NCI-H748 (cell line): ENCODE measurements at regions not wholly inside any gene's neighbourhood (a gene's known extent, or its start where the extent isn't known, plus 50 kb on each side); places are given as distances from the start of the nearest gene placed in this dataset.
A peak's percentile ranks its signal among the peaks of the same experiment; 100 is the strongest.
"Not testable (repeated sequence)": the region's sequence is repeated elsewhere in the genome, so short reads cannot be mapped to it uniquely, and the experiment has no call there.

ENCODE experiments used
- DNase-seq: peaks from one replicate; lab custom pipeline; 2025; ENCODE audit not compliant: unreplicated experiment; lab: John Stamatoyannopoulos, UW

- no peak for DNase-seq
Measured at GRCh38 chr12:76653342-76653741, 93.8 kb upstream of the OSBPL8 start.

- DNase-seq: no peak
Measured at GRCh38 chr12:76664731-76665130, 99.2 kb upstream of the ZDHHC17 start.

GRCh38 chr12:76666290-76666835 is 97.6 kb upstream of the ZDHHC17 start:
- DNase-seq: peak; percentile 63

GRCh38 chr12:76669981-76670380 is 93.9 kb upstream of the ZDHHC17 start:
- no peak for DNase-seq

- DNase-seq: no peak
Measured at GRCh38 chr12:76670776-76671175, 93.1 kb upstream of the ZDHHC17 start.

- peak; percentile 9 for DNase-seq
Measured at GRCh38 chr12:76674669-76675315, 89.1 kb upstream of the ZDHHC17 start.

DNA sequence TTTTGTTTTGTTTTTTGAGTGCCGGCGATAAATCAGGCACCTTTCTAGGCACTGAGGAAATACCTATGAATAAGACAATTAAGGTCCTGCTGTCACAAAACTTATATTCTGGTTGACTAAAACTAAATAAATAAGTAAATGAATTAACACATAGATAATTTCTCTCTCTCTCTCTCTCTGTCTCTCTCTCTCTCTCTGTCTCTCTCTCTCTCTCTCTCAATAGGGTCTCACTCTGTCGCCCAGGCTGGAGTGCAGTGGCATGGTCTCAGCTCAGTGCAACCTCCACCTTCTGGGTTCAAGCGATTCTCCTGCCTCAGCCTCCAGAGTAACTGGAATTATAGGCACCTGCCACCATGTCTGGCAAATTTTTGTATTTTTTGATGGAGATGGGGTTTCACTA is 87.7 kb upstream of the ZDHHC17 start:
- not testable (repeated sequence) for DNase-seq

DNA sequence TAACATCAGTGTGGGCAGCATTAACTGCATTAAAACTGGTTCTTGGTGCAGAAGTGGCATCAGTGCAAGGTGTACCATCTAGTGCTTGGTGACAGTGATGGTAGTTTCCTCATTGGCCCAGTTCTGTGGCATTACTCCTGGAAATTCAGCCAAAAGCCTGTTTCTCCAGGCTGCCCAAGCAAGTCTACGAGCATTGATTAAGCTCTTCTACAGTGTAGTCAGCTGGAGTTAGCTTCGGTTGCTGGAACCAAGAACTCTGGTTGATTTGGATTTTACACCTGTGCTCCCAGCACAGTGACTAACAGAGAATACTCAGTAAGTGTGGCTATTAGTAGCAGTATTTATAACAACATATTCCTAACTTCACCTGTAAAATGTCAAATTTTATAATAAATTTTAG is 84.9 kb upstream of the ZDHHC17 start:
- DNase-seq: no peak

DNA sequence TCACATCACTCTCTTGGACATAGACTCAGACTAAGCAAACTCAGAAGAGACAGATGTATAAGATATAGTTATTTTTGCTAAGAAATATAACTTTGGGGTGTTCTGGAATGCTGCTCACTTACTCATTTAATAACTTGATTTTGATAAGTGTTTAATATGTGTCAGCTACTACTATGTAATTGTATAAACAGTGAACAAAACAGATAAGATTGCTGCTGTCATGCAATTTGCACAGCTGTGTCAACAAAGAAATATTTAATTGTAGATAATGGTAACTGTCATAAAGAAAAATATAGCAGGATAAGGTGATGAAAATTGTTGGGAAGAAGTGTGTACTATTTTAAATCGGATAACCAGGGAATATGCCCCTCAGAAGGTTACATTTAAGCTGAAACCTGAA is 84.1 kb upstream of the ZDHHC17 start:
- peak; percentile 36 for DNase-seq

DNA sequence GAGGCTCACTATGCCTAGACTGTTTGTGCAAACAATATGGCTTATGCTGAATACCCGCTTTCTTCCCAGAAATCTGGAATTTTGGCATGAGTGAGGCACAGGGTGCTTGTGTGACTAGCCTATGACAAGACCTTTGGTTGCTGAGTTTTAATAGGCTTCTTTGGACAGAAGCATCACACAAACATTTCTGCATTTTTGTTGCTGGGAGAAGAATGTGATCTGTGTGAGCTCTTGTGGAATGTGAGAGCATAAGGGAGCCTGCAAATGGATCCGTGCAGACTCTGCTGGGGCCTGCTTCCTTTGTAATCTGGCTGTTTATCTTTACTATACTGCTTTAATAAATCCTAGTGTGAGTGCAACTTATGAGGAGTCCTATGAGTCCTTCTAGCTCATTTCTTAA is 83.0 kb upstream of the ZDHHC17 start:
- no peak for DNase-seq

DNA sequence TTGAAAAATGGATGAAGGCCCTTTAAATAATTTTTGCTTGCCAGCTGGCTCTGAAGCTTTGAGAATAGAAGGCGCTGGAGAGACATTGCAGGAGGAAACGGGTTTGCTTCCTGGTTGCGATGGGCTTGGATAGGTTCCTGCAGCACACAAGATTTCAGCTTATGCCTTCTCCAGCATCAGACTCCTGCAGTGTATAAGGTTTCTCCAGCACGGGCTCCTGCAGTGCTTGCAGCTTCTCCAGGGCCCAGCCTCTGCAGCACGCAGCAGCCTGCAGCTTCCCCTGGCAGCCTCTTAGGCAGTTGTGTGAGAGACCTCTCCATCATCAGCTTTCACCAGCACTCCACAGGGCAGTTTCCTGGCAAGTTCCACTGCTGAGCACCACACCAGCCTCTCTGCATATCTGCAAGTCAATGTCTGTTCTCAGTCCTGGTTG is 78.7 kb upstream of the ZDHHC17 start:
- DNase-seq: no peak

DNA sequence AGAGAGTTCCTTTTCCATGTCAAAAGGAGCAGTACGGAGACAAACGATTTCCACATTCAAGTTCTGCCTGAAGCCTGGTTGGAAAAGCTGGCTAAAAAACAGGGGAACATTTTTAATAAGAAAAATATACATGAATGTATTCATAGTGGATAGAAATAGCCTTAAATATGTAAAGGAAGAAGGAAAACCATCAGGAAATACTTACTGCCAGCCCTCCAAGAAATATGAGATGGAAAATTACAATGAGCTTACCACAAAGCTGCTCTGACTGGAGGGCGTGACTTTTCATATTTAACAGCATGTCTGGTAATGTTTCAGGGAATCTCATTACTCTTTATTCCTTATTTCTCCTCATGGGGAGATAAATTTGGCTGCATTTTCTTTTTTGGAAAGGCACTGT is 75.9 kb upstream of the ZDHHC17 start:
- DNase-seq: no peak

DNA sequence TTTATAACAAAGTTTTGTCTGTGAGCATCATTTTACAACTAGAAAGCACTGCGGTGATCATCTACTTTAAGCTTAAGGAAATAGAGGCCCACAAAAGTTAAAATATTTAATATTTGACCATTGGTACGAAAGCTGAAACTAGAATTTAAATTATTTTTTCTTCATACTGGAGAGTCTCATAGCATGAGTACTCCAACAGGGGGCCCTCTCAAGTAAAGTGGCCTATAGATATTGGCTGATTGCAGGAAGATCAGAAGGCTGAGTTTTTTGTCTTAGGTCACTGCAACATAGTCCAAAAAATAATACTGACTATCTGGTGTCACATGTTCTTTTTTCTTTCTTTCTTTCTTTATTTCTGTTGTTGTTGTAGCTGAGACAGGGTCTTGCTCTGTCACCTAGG is 75.3 kb upstream of the ZDHHC17 start:
- no peak for DNase-seq

GRCh38 chr12:76690921-76691700 is 72.8 kb upstream of the ZDHHC17 start:
- no peak for DNase-seq

GRCh38 chr12:76692846-76693245 is 71.1 kb upstream of the ZDHHC17 start:
- no peak for DNase-seq

DNA sequence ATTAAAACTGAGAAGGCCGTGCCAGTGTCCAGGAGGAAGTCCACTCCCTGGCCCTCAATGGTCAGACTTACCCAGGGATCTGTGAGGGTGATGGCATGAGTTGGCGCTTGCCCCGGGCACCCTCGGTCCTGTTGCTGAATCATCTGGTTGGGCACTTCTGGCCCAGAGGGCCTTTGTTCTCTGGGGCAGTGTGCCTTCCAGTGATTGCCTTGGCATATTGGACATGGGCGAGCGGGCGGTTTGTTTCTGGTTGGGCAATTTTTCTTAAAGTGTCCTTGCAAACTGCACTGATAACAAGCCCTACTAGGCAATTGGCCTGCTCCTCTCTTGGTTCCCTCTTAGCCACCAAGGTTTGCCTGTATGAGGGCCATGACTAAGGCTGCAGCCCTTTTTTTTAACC is 69.5 kb upstream of the ZDHHC17 start:
- no peak for DNase-seq

GRCh38 chr12:76696186-76696585 is 67.7 kb upstream of the ZDHHC17 start:
- no peak for DNase-seq

DNA sequence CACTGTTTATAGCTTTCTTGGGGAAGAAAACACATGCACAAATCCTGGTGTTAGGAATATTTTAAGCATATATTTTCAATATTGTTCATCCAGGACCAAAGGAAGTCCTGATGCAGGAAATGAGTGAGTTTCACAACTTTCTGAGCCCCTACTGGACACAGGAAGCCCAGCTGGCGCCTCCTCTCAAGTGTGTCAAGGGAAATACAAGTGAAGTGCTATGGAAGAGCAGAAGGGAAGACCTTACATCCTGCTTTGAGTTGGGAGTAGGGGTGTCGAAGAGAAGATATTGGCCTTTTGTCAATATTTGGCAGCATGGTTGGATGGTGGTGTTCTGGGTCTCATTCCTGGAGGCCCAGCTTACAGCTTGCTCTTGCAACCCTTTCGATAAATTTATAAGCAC is 66.1 kb upstream of the ZDHHC17 start:
- no peak for DNase-seq

DNA sequence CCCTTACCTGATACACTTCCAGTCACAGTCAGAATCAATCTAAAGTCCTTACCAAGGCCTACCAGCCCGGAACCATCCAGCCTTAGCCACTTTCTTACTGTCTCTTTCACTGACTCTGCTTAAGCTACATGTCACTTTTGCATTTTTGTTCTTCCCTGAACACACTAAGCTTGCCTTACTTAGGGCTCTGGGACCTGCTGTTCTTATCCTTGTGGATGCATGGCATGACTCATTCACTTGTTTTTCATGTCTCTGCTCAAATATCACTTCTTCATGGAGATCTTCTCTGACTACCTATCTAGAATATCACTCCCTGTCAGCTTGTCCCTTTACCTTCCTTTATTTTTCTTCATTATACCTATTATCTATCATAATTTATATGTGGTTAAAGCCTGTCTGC is 65.6 kb upstream of the ZDHHC17 start:
- DNase-seq: no peak

GRCh38 chr12:76698966-76699365 is 64.9 kb upstream of the ZDHHC17 start:
- peak; percentile 33 for DNase-seq

GRCh38 chr12:76701690-76702089 is 62.2 kb upstream of the ZDHHC17 start:
- no peak for DNase-seq

DNA sequence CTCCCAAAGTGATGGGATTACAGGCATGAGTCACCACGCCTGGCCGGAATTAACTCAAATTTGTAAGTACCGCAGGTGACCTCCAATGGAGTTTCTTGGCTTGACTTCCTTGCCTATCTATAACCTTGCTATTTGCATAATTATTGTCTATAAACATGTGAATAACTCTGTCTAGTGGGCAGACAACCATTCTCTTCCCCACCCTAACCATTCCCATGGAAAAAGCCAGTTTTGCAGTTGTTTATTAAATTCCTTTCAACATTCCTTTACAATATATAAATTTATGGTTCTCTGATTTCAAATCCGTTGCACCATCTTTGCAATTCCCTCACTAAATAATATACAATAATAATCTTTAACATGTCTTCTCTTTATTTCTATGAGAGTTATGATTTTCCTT is 61.0 kb upstream of the ZDHHC17 start:
- no peak for DNase-seq
